NT2/D1 (cell line): ENCODE measurements at regions not wholly inside any gene's neighbourhood (a gene's known extent, or its start where the extent isn't known, plus 50 kb on each side); places are given as distances from the start of the nearest gene placed in this dataset.

Experiments
- SUZ12 ChIP-seq: IDR thresholded peaks from 2 replicates; pipeline ENCODE4 v1.6.1; 2011; ENCODE audit not compliant: insufficient read length, insufficient read depth; ENCODE audit errors: extremely low read depth
- YY1 ChIP-seq: IDR thresholded peaks from 2 replicates; pipeline ENCODE4 v1.6.1; 2011; ENCODE audit not compliant: insufficient read length, insufficient read depth
- ZNF274 ChIP-seq: IDR thresholded peaks from 2 replicates; pipeline ENCODE4 v1.6.1; 2011; ENCODE audit warnings: mild to moderate bottlenecking, low read depth, low read length

DNA sequence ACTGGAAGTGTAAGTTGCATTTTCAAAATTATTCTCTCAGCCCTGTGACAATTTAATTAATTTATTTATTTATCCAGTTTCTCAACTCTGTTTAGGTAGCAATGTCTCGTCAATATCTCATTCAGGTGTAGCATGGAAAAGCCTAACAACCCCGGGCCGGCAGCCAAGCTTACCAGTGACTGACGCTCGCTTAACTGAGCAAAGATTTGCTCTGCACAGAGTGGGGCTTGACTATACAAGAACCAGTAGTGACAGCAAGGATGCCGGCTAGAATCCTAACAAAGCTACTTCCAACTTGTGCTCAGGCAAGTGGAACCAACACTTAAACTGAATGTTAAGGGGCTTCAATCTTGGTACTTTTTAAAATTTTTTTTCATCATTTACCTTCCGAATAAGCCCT lies 80.9 kb upstream of the ESRRG start:
- TF ChIP-seq ZNF274 (no peak), SUZ12 (no peak), YY1 (no peak)
